ENCODE measurements at regions not wholly inside any gene's neighbourhood (a gene's known extent, or its start where the extent isn't known, plus 50 kb on each side); places are given as distances from the start of the nearest gene placed in this dataset.

- TF ChIP-seq CTCF (IDR thresholded peaks at IDR 0.05) (no peak), POLR2A (IDR thresholded peaks at IDR 0.05) (no peak), POLR2AphosphoS5 (IDR thresholded peaks at IDR 0.05) (no peak)
Observed at GRCh38 chr4:132056496-132056895, 1092.6 kb upstream of the PCDH10 start.

All from prostate gland (tissue), 2 donors.